SU-DHL-6 (cell line): ENCODE measurements at regions not wholly inside any gene's neighbourhood (a gene's known extent, or its start where the extent isn't known, plus 50 kb on each side); places are given as distances from the start of the nearest gene placed in this dataset.

ENCODE experiments used
- H2AFZ ChIP-seq: fragments of 200-600 bp; sonication (generic); 2 replicates; pipeline ENCODE4 v1.6.1; 2014; ENCODE audit warnings: low read depth, mild to moderate bottlenecking, moderate library complexity, mixed read lengths, antibody characterized with exemption, low read length; ENCODE audit not compliant: severe bottlenecking
- H3F3A ChIP-seq: fragments of 200-600 bp; shearing (Covaris generic); 2 replicates; pipeline ENCODE4 v1.6.0; 2016; ENCODE audit warnings: antibody characterized with exemption, mild to moderate bottlenecking; ENCODE audit not compliant: insufficient read depth
- H3K27ac ChIP-seq: fragments of 200-600 bp; sonication (generic); 2 replicates; pipeline ENCODE4 v1.5.1; 2016; ENCODE audit warnings: low read depth, mild to moderate bottlenecking, low read length, moderate library complexity, mixed read lengths
- H3K27me3 ChIP-seq: fragments of 200-600 bp; sonication (generic), shearing (Covaris generic); 2 replicates; pipeline ENCODE4 v1.6.0; 2014; ENCODE audit warnings: mild to moderate bottlenecking, low read length
- H3K36me3 ChIP-seq: fragments of 200-600 bp; sonication (generic); 2 replicates; pipeline ENCODE4 v1.6.1; 2014; ENCODE audit warnings: mild to moderate bottlenecking, low read length, mixed read lengths
- H3K4me2 ChIP-seq: fragments of 300-600, 200-600 bp; shearing (Covaris generic), sonication (generic); 2 replicates; pipeline ENCODE4 v1.6.0; 2014; ENCODE audit warnings: low read length, low read depth, mild to moderate bottlenecking; ENCODE audit not compliant: poor library complexity, severe bottlenecking
- H3K4me3 ChIP-seq: fragments of 200-600 bp; sonication (generic); 2 replicates; pipeline ENCODE4 v1.5.1; 2014; ENCODE audit warnings: antibody characterized with exemption, low read length, mild to moderate bottlenecking, mixed read lengths; ENCODE audit not compliant: insufficient read depth, poor library complexity, severe bottlenecking
- H3K79me2 ChIP-seq: fragments of 200-600 bp; sonication (generic); 2 replicates; pipeline ENCODE4 v1.6.1; 2014; ENCODE audit warnings: mild to moderate bottlenecking, low read length, moderate library complexity; ENCODE audit not compliant: insufficient read depth
- H3K9ac ChIP-seq: fragments of 200-600 bp; sonication (generic); 2 replicates; pipeline ENCODE4 v1.7.0; 2014; ENCODE audit warnings: mild to moderate bottlenecking, low read length
- H3K9me2 ChIP-seq: fragments of 200-600 bp; sonication (generic); replicated peaks from 2 replicates; pipeline ENCODE4 v1.6.1; 2014; ENCODE audit warnings: low read length; ENCODE audit not compliant: insufficient read depth
- H3K9me3 ChIP-seq: fragments of 200-600 bp; sonication (generic); 2 replicates; pipeline ENCODE4 v1.6.1; 2014; ENCODE audit warnings: low read length, mixed read lengths; ENCODE audit not compliant: insufficient read depth
- H4K20me1 ChIP-seq: fragments of 200-600 bp; sonication (generic); 2 replicates; pipeline ENCODE4 v1.6.1; 2014; ENCODE audit warnings: low read depth, mild to moderate bottlenecking, antibody characterized with exemption, low read length, moderate library complexity, mixed read lengths
- EZH2phosphoT487 ChIP-seq: fragments of 200-600 bp; sonication (generic), shearing (Covaris generic); conservative IDR thresholded peaks from 2 replicates; pipeline ENCODE4 v1.6.1; 2018; ENCODE audit warnings: mild to moderate bottlenecking, antibody characterized with exemption, low read length, moderate library complexity, mixed read lengths
- TF ChIP-seq, protein P1 (sequence below): fragments of 200-600 bp; sonication (generic); IDR thresholded peaks from one replicate; pipeline ENCODE4 v1.5.1; 2017; ENCODE audit warnings: antibody characterized with exemption, mild to moderate bottlenecking, low read length, moderate library complexity; ENCODE audit not compliant: insufficient read depth, poor library complexity, severe bottlenecking

DNA sequence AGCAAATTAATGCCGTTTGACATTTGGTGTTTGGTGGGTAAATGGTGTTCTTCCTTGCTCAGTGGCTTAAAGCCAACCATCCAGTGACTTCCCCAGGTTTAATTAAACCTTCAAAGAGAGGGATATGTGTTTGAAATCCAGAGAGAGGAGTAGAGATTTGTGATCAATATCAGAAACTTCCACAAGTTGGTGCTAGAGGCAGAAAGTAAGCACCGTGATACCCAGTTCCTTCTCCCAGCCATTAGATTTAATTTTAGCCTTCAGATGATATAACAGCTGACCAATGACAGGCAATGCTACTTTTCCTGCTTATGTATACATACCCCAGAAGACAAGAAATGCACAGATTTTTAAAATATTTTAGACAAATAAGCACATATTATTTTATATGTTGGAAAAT, 398.5 kb downstream of the CDH2 start:
- H3K27ac ChIP-seq: no peak overlapping the region
- no peaks in the 10 kb centered on the region for H3F3A ChIP-seq
- H3K4me2 ChIP-seq: no peak overlapping the region
- H3K4me3 ChIP-seq: no peak overlapping the region
- H3K9ac ChIP-seq: no peak overlapping the region
- no peaks in the 10 kb centered on the region for H3K79me2 ChIP-seq
- H2AFZ ChIP-seq: no peak overlapping the region
- TF ChIP-seq, protein P1, sequence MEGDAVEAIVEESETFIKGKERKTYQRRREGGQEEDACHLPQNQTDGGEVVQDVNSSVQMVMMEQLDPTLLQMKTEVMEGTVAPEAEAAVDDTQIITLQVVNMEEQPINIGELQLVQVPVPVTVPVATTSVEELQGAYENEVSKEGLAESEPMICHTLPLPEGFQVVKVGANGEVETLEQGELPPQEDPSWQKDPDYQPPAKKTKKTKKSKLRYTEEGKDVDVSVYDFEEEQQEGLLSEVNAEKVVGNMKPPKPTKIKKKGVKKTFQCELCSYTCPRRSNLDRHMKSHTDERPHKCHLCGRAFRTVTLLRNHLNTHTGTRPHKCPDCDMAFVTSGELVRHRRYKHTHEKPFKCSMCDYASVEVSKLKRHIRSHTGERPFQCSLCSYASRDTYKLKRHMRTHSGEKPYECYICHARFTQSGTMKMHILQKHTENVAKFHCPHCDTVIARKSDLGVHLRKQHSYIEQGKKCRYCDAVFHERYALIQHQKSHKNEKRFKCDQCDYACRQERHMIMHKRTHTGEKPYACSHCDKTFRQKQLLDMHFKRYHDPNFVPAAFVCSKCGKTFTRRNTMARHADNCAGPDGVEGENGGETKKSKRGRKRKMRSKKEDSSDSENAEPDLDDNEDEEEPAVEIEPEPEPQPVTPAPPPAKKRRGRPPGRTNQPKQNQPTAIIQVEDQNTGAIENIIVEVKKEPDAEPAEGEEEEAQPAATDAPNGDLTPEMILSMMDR: no peak
- no peak for TF ChIP-seq EZH2phosphoT487
- H3K27me3 ChIP-seq: no peaks in the 10 kb centered on the region
- no peaks in the 10 kb centered on the region for H3K36me3 ChIP-seq
- no peaks in the 10 kb centered on the region for H3K9me2 ChIP-seq
- H4K20me1 ChIP-seq: no peaks in the 10 kb centered on the region
- no peaks in the 10 kb centered on the region for H3K9me3 ChIP-seq

GRCh38 chr18:27772081-27772480, 404.8 kb downstream of the CDH2 start:
- TF ChIP-seq EZH2phosphoT487: no peak
- TF ChIP-seq, protein P1: no peak
- Histone ChIP-seq H3K4me2 (no peak overlapping the region), H4K20me1 (no peaks in the 10 kb centered on the region), H3K79me2 (no peaks in the 10 kb centered on the region), H2AFZ (no peak overlapping the region), H3K27me3 (no peaks in the 10 kb centered on the region; the same call in 1 of the 2 replicates), H3F3A (no peaks in the 10 kb centered on the region), H3K9ac (no peak overlapping the region), H3K27ac (no peak overlapping the region), H3K36me3 (no peaks in the 10 kb centered on the region), H3K9me2 (0 out of 2 replicates have a peak, but pooled peaks cover 3% of the 10 kb centered on the region), H3K9me3 (no peaks in the 10 kb centered on the region), H3K4me3 (no peak overlapping the region)

DNA sequence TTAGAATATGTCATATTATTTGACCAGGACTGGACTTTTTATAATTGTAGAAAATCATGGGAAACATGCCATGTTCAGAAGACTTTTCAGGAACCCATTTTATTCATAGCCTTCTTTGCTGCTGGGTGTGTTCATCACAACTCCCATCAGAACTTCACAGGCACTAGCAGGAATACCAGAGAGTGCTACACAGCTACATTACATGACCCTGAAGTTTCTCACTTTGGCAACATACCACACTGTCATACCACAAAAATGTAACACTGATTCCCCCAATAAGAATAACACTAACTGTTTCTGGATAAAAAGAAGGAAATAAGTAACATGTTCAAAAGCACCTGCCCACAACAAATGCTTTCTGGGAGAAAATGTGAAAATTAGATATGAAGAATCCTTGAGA, 405.4 kb downstream of the CDH2 start:
- H3K4me3 ChIP-seq: no peak overlapping the region
- no peaks in the 10 kb centered on the region for H3K9me3 ChIP-seq
- H3K4me2 ChIP-seq: no peak overlapping the region
- TF ChIP-seq EZH2phosphoT487: no peak
- TF ChIP-seq, protein P1: no peak
- no peaks in the 10 kb centered on the region; the same call in 1 of the 2 replicates for H3K27me3 ChIP-seq
- no peak overlapping the region for H2AFZ ChIP-seq
- H3K27ac ChIP-seq: no peak overlapping the region
- H3K9me2 ChIP-seq: 0 out of 2 replicates have a peak, but pooled peaks cover 3% of the 10 kb centered on the region
- H3F3A ChIP-seq: no peaks in the 10 kb centered on the region
- H3K36me3 ChIP-seq: no peaks in the 10 kb centered on the region
- H3K79me2 ChIP-seq: no peaks in the 10 kb centered on the region
- no peaks in the 10 kb centered on the region for H4K20me1 ChIP-seq
- no peak overlapping the region for H3K9ac ChIP-seq

DNA sequence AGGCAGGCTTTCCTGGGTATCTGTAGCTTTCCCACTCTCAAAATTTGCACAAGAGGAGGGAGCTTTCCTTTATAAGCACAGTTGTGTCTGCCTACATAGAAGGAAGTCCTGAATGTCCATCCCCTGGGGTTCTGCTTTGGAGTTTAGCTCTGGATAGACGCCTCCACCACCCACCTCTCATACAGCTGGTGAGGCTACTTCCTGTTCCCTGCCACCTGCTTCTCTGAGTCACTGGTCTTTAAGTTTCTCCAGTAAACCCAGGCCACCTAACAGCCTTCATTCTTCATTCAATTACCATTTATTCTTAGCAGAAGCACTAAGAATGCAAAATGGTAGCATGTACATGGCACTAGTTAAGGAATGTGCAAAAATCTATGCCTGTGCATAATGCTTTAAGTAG, 407.8 kb downstream of the CDH2 start:
- TF ChIP-seq EZH2phosphoT487: no peak
- TF ChIP-seq, protein P1: no peak
- Histone ChIP-seq H3K36me3 (no peaks in the 10 kb centered on the region), H3K9me2 (0 out of 2 replicates have a peak, but pooled peaks cover 3% of the 10 kb centered on the region), H4K20me1 (no peaks in the 10 kb centered on the region), H3K4me2 (no peak overlapping the region), H3K9me3 (no peaks in the 10 kb centered on the region), H3K27me3 (no peaks in the 10 kb centered on the region; the same call in 1 of the 2 replicates), H3F3A (no peaks in the 10 kb centered on the region), H3K79me2 (no peaks in the 10 kb centered on the region), H3K27ac (no peak overlapping the region), H3K4me3 (no peak overlapping the region), H3K9ac (no peak overlapping the region), H2AFZ (no peak overlapping the region)
